ENCODE measurements at regions not wholly inside any gene's neighbourhood (a gene's known extent, or its start where the extent isn't known, plus 50 kb on each side); places are given as distances from the start of the nearest gene placed in this dataset.

- no peak for TF ChIP-seq RAD21 (IDR thresholded peaks at IDR 0.05 in 1 of 2, conservative IDR thresholded peaks at IDR 0.05 in 1 of 2; ENCODE audit: low read depth in 2 of 2, low read length in 2 of 2)
These were observed 82.2 kb upstream of the EPHA3 start (continued) for GRCh38 chr3:89025185-89025584.

Data from H1 (cell line).